PFSK-1 (cell line): ENCODE measurements at regions not wholly inside any gene's neighbourhood (a gene's known extent, or its start where the extent isn't known, plus 50 kb on each side); places are given as distances from the start of the nearest gene placed in this dataset.

Experiments
- FOXP2 ChIP-seq: optimal IDR thresholded peaks from 2 replicates; pipeline ENCODE3; 2011; ENCODE audit warnings: borderline replicate concordance, control low read depth, inconsistent platforms; ENCODE audit not compliant: insufficient read depth; ENCODE audit errors: extremely low read length, extremely low read depth
- POLR2AphosphoS5 ChIP-seq: IDR thresholded peaks from 2 replicates; pipeline ENCODE4 v1.6.1; 2012; ENCODE audit warnings: low read depth, mild to moderate bottlenecking, control low read depth, low read length, moderate library complexity
- SIN3A ChIP-seq: IDR thresholded peaks from 2 replicates; pipeline ENCODE4 v1.6.1; 2012; ENCODE audit warnings: mild to moderate bottlenecking, low read length, moderate library complexity, borderline replicate concordance; ENCODE audit not compliant: insufficient read depth
- TAF1 ChIP-seq: IDR thresholded peaks from 2 replicates; pipeline ENCODE4 v1.6.1; 2012; ENCODE audit warnings: low read length, control low read depth, borderline replicate concordance; ENCODE audit not compliant: insufficient read depth
- TF ChIP-seq, protein P1 (sequence below), 2 experiments: IDR thresholded peaks; 2 replicates each; pipeline versions ENCODE4 v1.6.1 to v1.8.0; 2011 to 2012; ENCODE audit warnings: low read depth in 2 of 2, low read length in 2 of 2, control low read depth in 1 of 2, inconsistent platforms in 1 of 2, mild to moderate bottlenecking in 1 of 2, moderate library complexity in 1 of 2; ENCODE audit not compliant: insufficient read depth in 1 of 2

DNA sequence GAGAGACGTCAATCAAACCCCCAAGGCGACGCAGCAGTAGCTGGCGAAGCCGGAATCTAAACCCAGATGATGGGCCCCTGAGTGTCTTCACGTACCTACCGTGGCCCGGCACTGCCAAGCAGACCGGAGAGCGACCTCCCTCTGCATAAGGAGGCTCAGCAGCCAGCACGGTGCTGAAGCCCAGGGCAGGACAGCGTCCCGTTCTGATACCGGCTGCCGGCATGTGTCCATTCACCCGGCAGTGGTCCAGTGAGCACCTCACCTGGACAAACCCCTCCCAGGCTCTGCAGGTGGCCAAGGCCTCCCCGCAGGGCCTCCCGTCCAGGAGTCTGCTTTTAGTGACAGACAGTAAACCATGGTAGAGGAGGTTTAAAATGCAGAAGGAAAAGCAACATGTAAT, 142.0 kb downstream of the BRD1 start:
- TF ChIP-seq POLR2AphosphoS5 (no peak), FOXP2 (no peak), TAF1 (no peak), SIN3A (no peak)
- TF ChIP-seq, protein P1, sequence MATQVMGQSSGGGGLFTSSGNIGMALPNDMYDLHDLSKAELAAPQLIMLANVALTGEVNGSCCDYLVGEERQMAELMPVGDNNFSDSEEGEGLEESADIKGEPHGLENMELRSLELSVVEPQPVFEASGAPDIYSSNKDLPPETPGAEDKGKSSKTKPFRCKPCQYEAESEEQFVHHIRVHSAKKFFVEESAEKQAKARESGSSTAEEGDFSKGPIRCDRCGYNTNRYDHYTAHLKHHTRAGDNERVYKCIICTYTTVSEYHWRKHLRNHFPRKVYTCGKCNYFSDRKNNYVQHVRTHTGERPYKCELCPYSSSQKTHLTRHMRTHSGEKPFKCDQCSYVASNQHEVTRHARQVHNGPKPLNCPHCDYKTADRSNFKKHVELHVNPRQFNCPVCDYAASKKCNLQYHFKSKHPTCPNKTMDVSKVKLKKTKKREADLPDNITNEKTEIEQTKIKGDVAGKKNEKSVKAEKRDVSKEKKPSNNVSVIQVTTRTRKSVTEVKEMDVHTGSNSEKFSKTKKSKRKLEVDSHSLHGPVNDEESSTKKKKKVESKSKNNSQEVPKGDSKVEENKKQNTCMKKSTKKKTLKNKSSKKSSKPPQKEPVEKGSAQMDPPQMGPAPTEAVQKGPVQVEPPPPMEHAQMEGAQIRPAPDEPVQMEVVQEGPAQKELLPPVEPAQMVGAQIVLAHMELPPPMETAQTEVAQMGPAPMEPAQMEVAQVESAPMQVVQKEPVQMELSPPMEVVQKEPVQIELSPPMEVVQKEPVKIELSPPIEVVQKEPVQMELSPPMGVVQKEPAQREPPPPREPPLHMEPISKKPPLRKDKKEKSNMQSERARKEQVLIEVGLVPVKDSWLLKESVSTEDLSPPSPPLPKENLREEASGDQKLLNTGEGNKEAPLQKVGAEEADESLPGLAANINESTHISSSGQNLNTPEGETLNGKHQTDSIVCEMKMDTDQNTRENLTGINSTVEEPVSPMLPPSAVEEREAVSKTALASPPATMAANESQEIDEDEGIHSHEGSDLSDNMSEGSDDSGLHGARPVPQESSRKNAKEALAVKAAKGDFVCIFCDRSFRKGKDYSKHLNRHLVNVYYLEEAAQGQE (IDR thresholded peaks at IDR 0.05; ENCODE audit: insufficient read depth in 1 of 2, low read depth in 2 of 2, low read length in 2 of 2): no peak

DNA sequence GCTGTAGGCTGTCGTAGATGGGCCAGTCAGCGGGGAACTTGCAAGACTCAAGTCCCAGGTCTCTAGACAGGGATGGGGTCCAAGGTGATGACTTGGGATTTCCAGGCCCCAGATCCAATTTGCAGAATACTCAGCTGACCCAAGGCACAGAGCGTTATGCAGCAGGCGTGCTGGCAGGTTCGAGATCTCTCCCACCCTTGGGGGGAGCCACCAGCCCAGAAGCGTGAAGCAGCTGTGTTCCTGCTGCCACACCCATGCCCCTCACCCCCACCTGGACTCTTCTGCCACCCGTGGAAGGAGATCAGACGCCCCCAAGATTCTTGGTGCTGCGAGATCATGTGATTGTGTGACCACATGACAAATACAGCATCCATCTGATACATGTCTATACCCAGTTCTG, 142.6 kb downstream of the BRD1 start:
- TF ChIP-seq POLR2AphosphoS5 (no peak), FOXP2 (no peak), SIN3A (no peak), TAF1 (no peak)
- TF ChIP-seq, protein P1 (IDR thresholded peaks at IDR 0.05; ENCODE audit: insufficient read depth in 1 of 2, low read depth in 2 of 2, low read length in 2 of 2): no peak

DNA sequence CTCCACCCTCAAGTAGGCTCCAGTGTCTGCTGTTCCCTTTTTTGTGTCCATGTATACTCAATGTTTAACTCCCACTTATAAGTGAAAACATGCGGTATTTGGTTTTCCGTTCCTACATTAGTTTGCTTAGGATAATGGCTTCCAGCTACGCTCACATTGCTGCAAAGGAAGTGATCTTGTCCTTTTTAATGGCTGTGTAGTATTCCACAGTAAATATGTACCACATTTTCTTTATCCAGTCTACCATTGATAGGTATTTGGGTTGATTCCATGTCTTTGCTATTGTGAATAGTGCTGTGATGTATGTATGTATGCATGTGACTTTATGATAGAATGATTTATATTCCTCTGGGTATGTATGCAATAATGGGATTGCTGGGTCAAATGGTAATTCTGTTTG, 144.6 kb downstream of the BRD1 start:
- TF ChIP-seq FOXP2: no peak

DNA sequence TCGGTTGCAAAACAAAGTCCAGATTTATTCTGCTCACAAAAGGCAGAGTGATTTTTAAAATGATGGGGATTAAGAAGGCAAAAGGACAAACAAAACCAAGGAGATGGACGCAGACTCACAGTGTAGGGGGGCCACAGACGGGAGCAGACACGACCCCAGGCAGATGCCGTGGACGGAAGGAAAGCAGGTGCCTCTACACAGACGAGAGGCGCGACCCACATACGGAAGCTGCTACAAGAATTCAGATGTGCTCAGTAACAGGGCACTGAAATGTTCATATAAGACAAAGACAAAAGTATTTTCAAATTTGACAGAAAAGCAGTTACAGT, 148.9 kb downstream of the BRD1 start:
- TF ChIP-seq, protein P1 (IDR thresholded peaks at IDR 0.05; ENCODE audit: insufficient read depth in 1 of 2, low read depth in 2 of 2, low read length in 2 of 2): no peak
- TF ChIP-seq TAF1 (no peak), SIN3A (no peak), FOXP2 (no peak), POLR2AphosphoS5 (no peak)

DNA sequence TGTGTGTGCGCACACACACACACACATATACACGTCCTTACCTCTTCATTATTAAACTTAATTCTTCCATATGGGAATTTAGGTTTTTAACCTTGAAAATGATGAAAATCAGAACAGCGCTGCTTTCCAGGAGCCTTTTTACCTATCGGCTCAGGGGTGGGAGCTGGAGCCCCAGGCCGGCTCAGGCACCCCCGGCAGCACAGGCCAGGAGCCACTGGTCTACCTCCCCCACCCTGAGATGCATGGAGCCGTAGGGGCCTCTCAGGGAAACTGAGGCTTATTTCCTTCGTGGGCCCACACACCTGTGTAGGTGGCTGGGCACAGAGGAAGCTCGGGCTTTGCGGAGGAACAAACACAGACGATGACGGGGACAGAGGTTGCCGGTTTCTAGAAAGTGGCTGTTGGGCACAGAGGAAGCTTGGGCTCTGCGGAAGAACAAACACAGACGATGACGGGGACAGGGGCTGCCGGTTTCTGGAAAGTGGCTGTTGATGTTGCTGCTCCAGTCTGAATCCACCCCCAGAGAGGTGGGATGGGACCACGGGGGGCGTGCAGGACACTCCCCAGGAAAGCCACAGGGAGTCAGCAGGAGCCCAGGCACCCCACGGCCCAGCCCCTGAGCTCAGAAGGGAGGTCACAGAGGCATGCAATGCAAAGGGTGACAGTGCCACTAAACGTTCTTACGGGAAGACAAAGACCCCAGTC, 149.4 kb downstream of the BRD1 start:
- TF ChIP-seq SIN3A: no peak

DNA sequence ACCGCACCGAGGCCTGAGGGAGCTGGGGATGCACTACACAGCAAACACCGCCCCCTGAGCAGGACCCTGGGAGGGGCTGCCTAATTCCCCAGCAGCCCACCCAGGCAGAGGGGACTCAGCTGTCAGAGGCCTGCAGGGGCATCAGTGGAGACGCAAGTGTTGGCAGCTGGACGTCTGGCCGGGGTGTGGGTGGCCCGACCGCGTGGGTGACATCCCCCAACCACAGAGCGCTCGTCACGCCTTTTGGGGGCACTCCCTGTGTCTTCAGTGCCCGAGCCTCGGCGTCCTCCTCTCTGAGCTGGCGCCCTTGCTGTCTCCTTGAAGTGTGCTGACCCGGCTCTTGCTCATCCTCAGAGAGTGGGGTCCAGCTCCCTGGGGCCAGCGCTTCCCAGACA, 150.2 kb downstream of the BRD1 start:
- TF ChIP-seq POLR2AphosphoS5 (no peak), FOXP2 (no peak), TAF1 (no peak), SIN3A (no peak)
- TF ChIP-seq, protein P1 (IDR thresholded peaks at IDR 0.05; ENCODE audit: insufficient read depth in 1 of 2, low read depth in 2 of 2, low read length in 2 of 2): no peak
